ENCODE measurements at regions not wholly inside any gene's neighbourhood (a gene's known extent, or its start where the extent isn't known, plus 50 kb on each side); places are given as distances from the start of the nearest gene placed in this dataset.

DNA sequence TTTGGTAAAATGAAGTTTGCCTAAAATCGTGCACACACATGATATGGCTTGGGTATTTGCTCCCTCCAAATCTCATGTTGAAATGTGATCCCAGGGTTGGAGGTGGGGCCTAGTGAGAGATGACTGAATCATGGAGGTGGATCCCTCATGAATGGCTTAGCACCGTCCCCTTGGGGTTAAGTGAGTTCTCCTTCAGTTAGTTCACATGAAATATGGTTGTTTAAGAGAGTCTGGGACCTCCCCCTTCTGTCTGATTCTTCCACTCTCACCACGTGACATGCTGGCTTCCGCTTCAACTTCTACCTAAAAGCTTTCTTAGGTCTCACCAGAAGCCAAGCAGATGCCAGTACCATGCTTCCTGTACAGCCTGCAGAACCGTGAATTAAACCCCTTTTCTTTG is 58.4 kb downstream of the SIPA1L2 start:
- TF ChIP-seq, protein P1, sequence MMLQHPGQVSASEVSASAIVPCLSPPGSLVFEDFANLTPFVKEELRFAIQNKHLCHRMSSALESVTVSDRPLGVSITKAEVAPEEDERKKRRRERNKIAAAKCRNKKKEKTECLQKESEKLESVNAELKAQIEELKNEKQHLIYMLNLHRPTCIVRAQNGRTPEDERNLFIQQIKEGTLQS (CRISPR knock-in tag; conservative IDR thresholded peaks at IDR 0.05): no peak
- no peak for TF ChIP-seq CREM (CRISPR knock-in tag; IDR thresholded peaks at IDR 0.05)
- TF ChIP-seq, protein P2, sequence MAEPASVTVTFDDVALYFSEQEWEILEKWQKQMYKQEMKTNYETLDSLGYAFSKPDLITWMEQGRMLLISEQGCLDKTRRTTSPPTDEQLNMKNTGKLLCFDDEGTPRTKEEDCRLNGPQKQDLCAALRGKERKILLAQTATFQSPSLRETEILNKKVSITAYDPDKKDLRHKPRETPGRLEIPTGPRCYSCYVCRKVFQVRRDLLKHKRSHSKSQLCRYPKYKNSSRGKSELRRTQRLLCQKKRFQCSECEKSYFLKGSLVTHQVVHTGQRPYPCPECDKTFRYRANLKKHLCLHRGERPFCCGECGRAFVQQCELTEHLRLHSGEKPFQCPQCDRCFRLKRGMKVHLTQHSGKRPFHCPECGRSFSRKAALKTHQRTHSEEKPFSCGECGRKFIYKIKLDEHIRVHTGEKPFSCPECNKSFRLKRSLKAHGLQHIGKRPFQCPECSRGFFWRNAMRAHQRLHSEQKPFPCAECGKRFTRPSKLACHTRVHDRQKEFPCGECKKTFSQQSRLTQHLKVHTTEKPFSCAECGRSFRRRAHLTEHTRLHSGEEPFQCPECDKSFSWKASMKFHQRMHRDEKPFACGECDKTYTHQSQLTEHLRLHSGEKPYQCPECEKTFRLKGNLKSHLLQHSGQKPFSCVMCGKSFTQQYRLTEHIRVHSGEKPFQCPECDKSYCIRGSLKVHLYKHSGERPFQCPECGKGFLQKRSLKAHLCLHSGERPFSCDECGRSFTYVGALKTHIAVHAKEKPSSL (CRISPR knock-in tag; conservative IDR thresholded peaks at IDR 0.05): no peak
- no peak for TF ChIP-seq JUN (CRISPR knock-in tag; IDR thresholded peaks at IDR 0.05)
- TF ChIP-seq, protein P3, sequence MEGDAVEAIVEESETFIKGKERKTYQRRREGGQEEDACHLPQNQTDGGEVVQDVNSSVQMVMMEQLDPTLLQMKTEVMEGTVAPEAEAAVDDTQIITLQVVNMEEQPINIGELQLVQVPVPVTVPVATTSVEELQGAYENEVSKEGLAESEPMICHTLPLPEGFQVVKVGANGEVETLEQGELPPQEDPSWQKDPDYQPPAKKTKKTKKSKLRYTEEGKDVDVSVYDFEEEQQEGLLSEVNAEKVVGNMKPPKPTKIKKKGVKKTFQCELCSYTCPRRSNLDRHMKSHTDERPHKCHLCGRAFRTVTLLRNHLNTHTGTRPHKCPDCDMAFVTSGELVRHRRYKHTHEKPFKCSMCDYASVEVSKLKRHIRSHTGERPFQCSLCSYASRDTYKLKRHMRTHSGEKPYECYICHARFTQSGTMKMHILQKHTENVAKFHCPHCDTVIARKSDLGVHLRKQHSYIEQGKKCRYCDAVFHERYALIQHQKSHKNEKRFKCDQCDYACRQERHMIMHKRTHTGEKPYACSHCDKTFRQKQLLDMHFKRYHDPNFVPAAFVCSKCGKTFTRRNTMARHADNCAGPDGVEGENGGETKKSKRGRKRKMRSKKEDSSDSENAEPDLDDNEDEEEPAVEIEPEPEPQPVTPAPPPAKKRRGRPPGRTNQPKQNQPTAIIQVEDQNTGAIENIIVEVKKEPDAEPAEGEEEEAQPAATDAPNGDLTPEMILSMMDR (IDR thresholded peaks at IDR 0.05): no peak
